Esophagus squamous epithelium (tissue), 5 donors: ENCODE measurements at regions not wholly inside any gene's neighbourhood (a gene's known extent, or its start where the extent isn't known, plus 50 kb on each side); places are given as distances from the start of the nearest gene placed in this dataset.

ENCODE experiments used
- DNase-seq: peaks from one replicate; lab custom pipeline; 2025; lab: John Stamatoyannopoulos, UW
- H3K27ac ChIP-seq, 4 donors: fragments of 200-600 bp; sonication (generic); one replicate each; pipeline ENCODE4 v1.5.1; 2016 to 2019; ENCODE audit warnings: mild to moderate bottlenecking in 1 of 4
- H3K27me3 ChIP-seq, 4 donors: fragments of 200-600 bp; sonication (generic); 1 replicate in 3 of 4; 2 replicates in 1 of 4; pipeline versions ENCODE4 v1.5.1 to v1.6.0; 2017 to 2021; ENCODE audit warnings: antibody characterized with exemption in 1 of 4
- H3K36me3 ChIP-seq, 3 donors: fragments of 200-600 bp; sonication (generic); one replicate each; pipeline ENCODE4 v1.5.1; 2016 to 2019
- H3K4me1 ChIP-seq, 3 donors: fragments of 200-600 bp; sonication (generic); one replicate each; pipeline ENCODE4 v1.5.1; 2017 to 2019
- H3K4me3 ChIP-seq, 4 donors: fragments of 200-600 bp; sonication (generic); 1 replicate in 3 of 4; 2 replicates in 1 of 4; pipeline ENCODE4 v1.5.1; 2016 to 2019; ENCODE audit warnings: mild to moderate bottlenecking in 2 of 4, moderate library complexity in 1 of 4
- H3K9me3 ChIP-seq, 3 donors: fragments of 200-600 bp; sonication (generic); one replicate each; pipeline ENCODE4 v1.5.1; 2016 to 2019
- POLR2A ChIP-seq, 4 donors: fragments of 450-650 bp; IDR thresholded peaks; one replicate each; pipeline ENCODE4 v1.6.1; 2017; ENCODE audit warnings: antibody characterized with exemption in 4 of 4, mild to moderate bottlenecking in 4 of 4, moderate library complexity in 3 of 4
- WGBS, 2 donors: methylation state at CpG; one replicate each; pipeline ENCODE4 v1.1.5; 2018; 5-methylcytosine and 5-hydroxymethylcytosine counted together
- intact Hi-C: fragments of 100-400 bp; cut with DNase I; formaldehyde crosslinking; loops from one replicate; pipeline ENCODE4 v1.15.0; 2022
- TF ChIP-seq, protein P1 (sequence below), 6 experiments: fragments of 450-650 bp in 4 of 6; fragments of 200-600 bp in 2 of 6; sonication (generic) in 2 of 6; IDR thresholded peaks; one replicate each; pipeline ENCODE4 v1.5.1; 2016 to 2019; ENCODE audit warnings: antibody characterized with exemption in 6 of 6, mild to moderate bottlenecking in 4 of 6, moderate library complexity in 4 of 6
- donor health status: DM: yes; HTN: yes; CAD: no.

DNA sequence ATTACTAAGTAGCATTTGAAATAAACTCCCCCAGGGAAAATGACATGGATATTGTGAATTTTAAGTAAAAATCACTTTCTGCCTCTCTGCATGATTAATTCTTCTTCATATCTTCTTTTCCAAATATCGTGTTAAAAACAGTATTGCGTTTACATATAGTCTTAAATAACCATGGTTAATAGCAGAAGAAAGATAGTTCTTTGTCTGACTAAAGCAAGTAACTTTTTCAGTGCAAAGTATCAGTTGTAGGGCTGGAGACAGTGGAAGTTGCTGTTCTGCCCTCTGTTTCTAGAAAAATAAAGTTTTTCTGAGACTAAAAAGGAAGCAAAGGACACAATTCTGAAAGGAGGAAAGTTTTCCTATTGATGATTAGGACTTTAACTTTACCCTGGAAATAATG, 330.2 kb downstream of the NDFIP2 start:
- no peaks in the 10 kb centered on the region for H3K36me3 ChIP-seq
- DNase-seq, result no peak
- no peaks in the 10 kb centered on the region for H3K4me1 ChIP-seq
- 53 to 58% methylated on average over 2 of the region's 2 CpGs for WGBS, 2 donors
- H3K4me3 ChIP-seq, result no peak overlapping the region
- intact Hi-C loops, result no loop called here
- no peaks in the 10 kb centered on the region for H3K27me3 ChIP-seq
- no peaks in the 10 kb centered on the region for H3K9me3 ChIP-seq
- no peak overlapping the region for H3K27ac ChIP-seq
- TF ChIP-seq, protein P1, sequence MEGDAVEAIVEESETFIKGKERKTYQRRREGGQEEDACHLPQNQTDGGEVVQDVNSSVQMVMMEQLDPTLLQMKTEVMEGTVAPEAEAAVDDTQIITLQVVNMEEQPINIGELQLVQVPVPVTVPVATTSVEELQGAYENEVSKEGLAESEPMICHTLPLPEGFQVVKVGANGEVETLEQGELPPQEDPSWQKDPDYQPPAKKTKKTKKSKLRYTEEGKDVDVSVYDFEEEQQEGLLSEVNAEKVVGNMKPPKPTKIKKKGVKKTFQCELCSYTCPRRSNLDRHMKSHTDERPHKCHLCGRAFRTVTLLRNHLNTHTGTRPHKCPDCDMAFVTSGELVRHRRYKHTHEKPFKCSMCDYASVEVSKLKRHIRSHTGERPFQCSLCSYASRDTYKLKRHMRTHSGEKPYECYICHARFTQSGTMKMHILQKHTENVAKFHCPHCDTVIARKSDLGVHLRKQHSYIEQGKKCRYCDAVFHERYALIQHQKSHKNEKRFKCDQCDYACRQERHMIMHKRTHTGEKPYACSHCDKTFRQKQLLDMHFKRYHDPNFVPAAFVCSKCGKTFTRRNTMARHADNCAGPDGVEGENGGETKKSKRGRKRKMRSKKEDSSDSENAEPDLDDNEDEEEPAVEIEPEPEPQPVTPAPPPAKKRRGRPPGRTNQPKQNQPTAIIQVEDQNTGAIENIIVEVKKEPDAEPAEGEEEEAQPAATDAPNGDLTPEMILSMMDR (IDR thresholded peaks at IDR 0.05), result no peak
- no peak for TF ChIP-seq POLR2A (IDR thresholded peaks at IDR 0.05)

DNA sequence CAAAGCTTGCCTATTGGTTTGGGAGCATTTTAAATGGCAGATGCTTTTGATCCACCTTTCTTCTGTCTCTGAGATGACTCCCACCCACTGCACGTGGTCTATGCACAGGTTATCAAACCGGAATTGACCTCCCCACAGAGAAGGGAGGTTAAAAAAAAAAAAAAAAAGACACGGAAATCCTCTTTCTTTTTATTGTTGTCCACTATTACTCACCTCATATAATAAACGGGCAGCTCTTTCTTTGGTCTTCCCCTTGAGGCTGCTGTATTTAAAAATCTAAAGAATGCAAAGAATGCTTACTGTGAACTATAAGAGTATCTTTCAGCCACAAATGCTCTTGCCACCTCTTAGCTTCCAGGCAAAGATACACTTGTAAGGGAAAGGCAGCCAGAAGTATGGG, 329.7 kb downstream of the NDFIP2 start:
- WGBS, 2 donors, result 19 to 26% methylated on average over 4 of the region's 4 CpGs
- Histone ChIP-seq H3K27ac (no peak overlapping the region), H3K4me1 (no peaks in the 10 kb centered on the region), H3K27me3 (no peaks in the 10 kb centered on the region), H3K9me3 (no peaks in the 10 kb centered on the region), H3K36me3 (no peaks in the 10 kb centered on the region), H3K4me3 (no peak overlapping the region)
- intact Hi-C loops, result no loop called here
- DNase-seq, result no peak
- TF ChIP-seq POLR2A (IDR thresholded peaks at IDR 0.05), result no peak

DNA sequence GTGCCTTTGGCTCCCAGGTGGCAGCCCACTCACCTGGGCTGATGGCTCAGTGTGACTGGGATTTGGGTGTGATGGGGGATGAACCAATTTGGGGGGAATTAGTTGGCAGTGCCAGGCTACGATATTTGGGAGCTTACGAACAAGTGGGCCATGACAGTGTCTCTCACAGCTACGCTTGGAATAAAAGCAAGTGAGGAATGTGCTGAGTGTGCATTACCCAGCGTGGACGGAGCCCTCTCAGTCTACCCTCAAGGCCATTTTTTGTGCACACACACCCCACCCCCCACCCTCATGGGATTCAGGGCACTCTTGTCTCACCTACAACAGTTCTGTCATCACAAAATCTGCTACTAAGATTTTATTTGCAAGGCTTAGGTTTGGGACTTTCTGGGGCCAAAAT, 329.1 kb downstream of the NDFIP2 start:
- WGBS, 2 donors, result 73 to 100% methylated on average over 3 to 4 of the region's 5 CpGs
- H3K4me1 ChIP-seq, result no peaks in the 10 kb centered on the region

DNA sequence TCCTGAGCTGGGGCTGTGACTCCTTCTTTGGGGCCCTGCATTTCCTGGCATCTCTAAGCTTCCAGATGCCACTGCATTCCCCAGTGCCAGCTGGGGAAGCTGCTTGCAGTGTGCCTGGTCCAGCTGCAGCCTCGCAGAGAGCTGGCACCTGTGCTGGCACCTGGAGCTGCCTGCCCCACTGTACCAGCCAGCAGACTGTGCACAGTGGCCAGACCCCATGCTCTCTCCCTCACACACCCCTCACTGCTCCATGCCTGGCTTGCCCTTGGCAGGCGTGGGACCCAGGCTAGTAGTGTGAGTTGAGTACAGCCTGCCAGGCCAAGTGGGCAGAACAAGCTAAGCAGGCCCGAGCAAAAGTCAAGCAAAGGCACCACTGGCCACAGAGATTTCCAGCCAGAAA, 327.5 kb downstream of the NDFIP2 start:
- Histone ChIP-seq H3K27ac (no peak overlapping the region), H3K4me1 (no peaks in the 10 kb centered on the region), H3K27me3 (no peaks in the 10 kb centered on the region), H3K9me3 (no peaks in the 10 kb centered on the region), H3K36me3 (no peaks in the 10 kb centered on the region), H3K4me3 (no peak overlapping the region)
- TF ChIP-seq, protein P1 (IDR thresholded peaks at IDR 0.05), result no peak
- TF ChIP-seq POLR2A (IDR thresholded peaks at IDR 0.05), result no peak
- intact Hi-C loops, result no loop called here
- WGBS, 2 donors, result no CpG with 5 or more reads among the region's 3 CpGs
- no peak for DNase-seq

More for the DNA sequence above, 329.1 kb downstream of the NDFIP2 start:
- TF ChIP-seq, protein P1 (IDR thresholded peaks at IDR 0.05), result no peak
- no peak for TF ChIP-seq POLR2A (IDR thresholded peaks at IDR 0.05)
- no peak for DNase-seq
- H3K36me3 ChIP-seq, result no peaks in the 10 kb centered on the region
- intact Hi-C loops, result no loop called here
- no peak overlapping the region for H3K4me3 ChIP-seq
- no peak overlapping the region for H3K27ac ChIP-seq
- no peaks in the 10 kb centered on the region for H3K9me3 ChIP-seq
- no peaks in the 10 kb centered on the region for H3K27me3 ChIP-seq

DNA sequence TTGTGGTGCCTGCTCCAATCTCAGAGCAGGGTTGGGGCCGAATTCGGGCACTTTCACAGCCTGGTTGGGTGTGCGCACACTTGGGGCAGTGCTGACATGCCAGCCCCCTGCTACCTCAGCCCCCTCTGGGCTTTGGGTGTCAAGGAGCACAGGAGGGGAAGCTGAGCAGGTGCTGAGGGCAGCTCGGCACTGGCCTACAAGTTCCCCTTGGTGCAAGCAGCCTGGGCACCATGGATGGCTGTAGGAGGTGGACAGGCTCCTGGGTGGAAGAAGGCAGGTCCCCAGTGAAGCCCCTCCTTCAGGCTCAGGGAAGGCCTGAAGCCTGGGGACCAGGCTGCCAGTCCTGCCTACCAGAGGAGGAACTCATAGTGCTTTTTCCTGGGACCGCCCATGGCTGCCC, 326.6 kb downstream of the NDFIP2 start:
- Histone ChIP-seq H3K9me3 (no peaks in the 10 kb centered on the region), H3K36me3 (no peaks in the 10 kb centered on the region), H3K4me1 (no peaks in the 10 kb centered on the region), H3K27me3 (no peaks in the 10 kb centered on the region), H3K4me3 (no peak overlapping the region), H3K27ac (no peak overlapping the region)
- intact Hi-C loops, result no loop called here
- TF ChIP-seq POLR2A (IDR thresholded peaks at IDR 0.05), result no peak
- TF ChIP-seq, protein P1 (IDR thresholded peaks at IDR 0.05), result no peak
- no peak for DNase-seq
- WGBS, 2 donors, result no CpG with 5 or more reads among the region's 5 CpGs

DNA sequence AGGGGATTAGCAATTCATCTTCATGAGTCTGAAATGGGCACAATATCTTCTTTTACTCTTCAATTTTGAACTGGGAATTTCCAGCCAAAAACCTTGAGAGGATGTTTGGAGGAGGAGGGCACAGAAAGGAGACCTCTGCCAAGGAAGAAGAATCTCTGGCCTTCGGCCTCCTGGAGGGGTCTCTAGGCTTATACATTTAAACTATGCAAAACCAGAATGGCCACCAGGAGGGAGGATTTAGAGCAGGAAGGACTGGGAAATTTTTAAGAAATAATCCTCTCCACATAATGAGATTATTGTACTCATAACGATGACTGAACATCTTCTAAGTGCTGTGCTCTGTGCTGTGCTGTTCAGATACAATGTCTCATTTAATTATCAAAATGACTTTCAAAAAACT, 325.9 kb downstream of the NDFIP2 start:
- TF ChIP-seq POLR2A (IDR thresholded peaks at IDR 0.05), result no peak
- TF ChIP-seq, protein P1 (IDR thresholded peaks at IDR 0.05), result no peak
- H3K27ac ChIP-seq, result no peak overlapping the region
- H3K36me3 ChIP-seq, result no peaks in the 10 kb centered on the region
- DNase-seq, result no peak
- no peak overlapping the region for H3K4me3 ChIP-seq
- H3K4me1 ChIP-seq, result no peaks in the 10 kb centered on the region
- H3K9me3 ChIP-seq, result no peaks in the 10 kb centered on the region
- intact Hi-C loops, result no loop called here
- no peaks in the 10 kb centered on the region for H3K27me3 ChIP-seq
- WGBS, 2 donors, result 81 to 91% methylated on average over 2 of the region's 2 CpGs
